HCT116 (cell line): ENCODE measurements at regions not wholly inside any gene's neighbourhood (a gene's known extent, or its start where the extent isn't known, plus 50 kb on each side); places are given as distances from the start of the nearest gene placed in this dataset.

ENCODE experiments used
- ATAC-seq: fragments of 200-7000 bp; cut with Tn5 transposase; 2 replicates; pipeline ENCODE4 v1.9.1; 2020; ENCODE audit warnings: mild to moderate bottlenecking, moderate library complexity
- BruUV-seq: library from RNA; stranded (reverse); fragments of 400-500 nt; replicated peaks from 2 replicates; lab custom pipeline; 2021; lab: Mats Ljungman, UMichigan
- CTCF ChIA-PET: fragments of 300-600 bp; sonication (Branson Sonifier 250); formaldehyde crosslinking; loops from one replicate; lab custom pipeline; 2021; ENCODE audit warnings: antibody characterized with exemption; lab: Charles Lee
- POLR2A ChIA-PET: fragments of 300-600, 350-600 bp; sonication (Branson Sonifier 250); formaldehyde crosslinking; loops from one replicate; lab custom pipeline; 2021; ENCODE audit warnings: antibody characterized with exemption; lab: Charles Lee
- RAD21 ChIA-PET, 2 experiments: fragments of 300-600 bp; sonication (Branson Sonifier 250); formaldehyde crosslinking; loops; one replicate each; lab custom pipeline; 2023; ENCODE audit warnings: low total read pairs in 2 of 2; ENCODE audit not compliant: uncharacterized antibody in 2 of 2, unreplicated experiment in 2 of 2, low non-redundant PET in 1 of 2; lab: Charles Lee
- DNase-seq: peaks from one replicate; pipeline ENCODE4 v3.0.0-alpha.2; 2010; ENCODE audit warnings: low read depth, low spot score
- H2AFZ ChIP-seq: fragments of 200-600 bp; shearing (Covaris generic), sonication (generic); 2 replicates; pipeline ENCODE4 v1.6.1; 2017; ENCODE audit warnings: low read depth, mixed run types, mixed read lengths, antibody characterized with exemption, low read length; ENCODE audit not compliant: poor library complexity, severe bottlenecking
- H3K27ac ChIP-seq: 2 replicates; pipeline ENCODE4 v1.5.1; 2012; ENCODE audit warnings: low read depth, low read length
- H3K27me3 ChIP-seq: fragments of 200-600 bp; sonication (generic); 2 replicates; pipeline ENCODE4 v1.6.1; 2016; ENCODE audit warnings: mixed run types, low read length, mixed read lengths; ENCODE audit not compliant: insufficient read depth
- H3K36me3 ChIP-seq, 2 experiments: fragments of 200-500 bp in 1 of 2; fragments of 200-600 bp in 1 of 2; sonication (Bioruptor generic) in 1 of 2; sonication (generic) in 1 of 2; 2 replicates each; pipeline versions ENCODE4 v1.5.1 to v1.6.1; 2014 to 2016; ENCODE audit warnings: low read length in 2 of 2, inconsistent platforms in 1 of 2, mixed read lengths in 1 of 2, mixed run types in 1 of 2; ENCODE audit not compliant: insufficient read depth in 2 of 2, control insufficient read depth in 1 of 2
- H3K4me1 ChIP-seq, 2 experiments: fragments of 200-600 bp in 1 of 2; sonication (generic) in 1 of 2; 2 replicates each; pipeline versions ENCODE4 v1.5.1 to v1.6.1; 2012 to 2017; ENCODE audit warnings: low read length in 2 of 2, inconsistent platforms in 1 of 2, mild to moderate bottlenecking in 1 of 2, mixed read lengths in 1 of 2, mixed run types in 1 of 2, moderate library complexity in 1 of 2; ENCODE audit not compliant: insufficient read depth in 2 of 2, control insufficient read depth in 1 of 2
- H3K4me2 ChIP-seq: fragments of 200-600 bp; sonication (generic); 2 replicates; pipeline ENCODE4 v1.6.1; 2017; ENCODE audit warnings: mixed run types, low read length, mixed read lengths
- H3K4me3 ChIP-seq, 2 experiments: fragments of 200-600 bp in 1 of 2; sonication (generic) in 1 of 2; replicated peaks in 1 of 2; 2 replicates each; pipeline ENCODE4 v1.5.1; 2011 to 2016; ENCODE audit warnings: low read length in 2 of 2, control low read depth in 1 of 2, low read depth in 1 of 2, mild to moderate bottlenecking in 1 of 2, mixed read lengths in 1 of 2, mixed run types in 1 of 2
- H3K79me2 ChIP-seq: fragments of 200-600 bp; sonication (generic); 2 replicates; pipeline ENCODE4 v1.6.1; 2017; ENCODE audit warnings: mild to moderate bottlenecking, mixed run types, low read length, moderate library complexity, mixed read lengths; ENCODE audit not compliant: insufficient read depth
- H3K9ac ChIP-seq: fragments of 200-600 bp; sonication (generic); 2 replicates; pipeline ENCODE4 v1.6.1; 2016; ENCODE audit warnings: low read length, mixed read lengths
- H3K9me2 ChIP-seq: fragments of 200-600 bp; sonication (generic), shearing (Covaris generic); 2 replicates; pipeline ENCODE4 v1.6.1; 2017; ENCODE audit warnings: mixed run types, mild to moderate bottlenecking, moderate library complexity; ENCODE audit not compliant: insufficient read depth
- H3K9me3 ChIP-seq, 2 experiments: fragments of 200-500 bp in 1 of 2; fragments of 200-600 bp in 1 of 2; sonication (Bioruptor generic) in 1 of 2; sonication (generic) in 1 of 2; 2 replicates each; pipeline ENCODE4 v1.6.1; 2014 to 2017; ENCODE audit warnings: low read length in 2 of 2, mixed read lengths in 2 of 2, inconsistent platforms in 1 of 2, low read depth in 1 of 2, mild to moderate bottlenecking in 1 of 2, mixed run types in 1 of 2, moderate library complexity in 1 of 2; ENCODE audit not compliant: control insufficient read depth in 1 of 2, insufficient read depth in 1 of 2
- H4K20me1 ChIP-seq: fragments of 200-600 bp; sonication (generic), shearing (Covaris generic); 2 replicates; pipeline ENCODE4 v1.6.1; 2017; ENCODE audit warnings: mixed run types, mild to moderate bottlenecking, moderate library complexity; ENCODE audit not compliant: insufficient read depth
- ATF3 ChIP-seq: IDR thresholded peaks from 2 replicates; pipeline ENCODE4 v1.6.1; 2012
- CBX3 ChIP-seq: IDR thresholded peaks from 2 replicates; pipeline ENCODE4 v1.6.1; 2012; ENCODE audit warnings: low read depth
- CEBPB ChIP-seq: IDR thresholded peaks from 2 replicates; pipeline ENCODE4 v1.6.1; 2012; ENCODE audit warnings: low read depth
- CTCF ChIP-seq, 3 experiments: fragments of 200-600 bp in 1 of 3; sonication (generic) in 1 of 3; IDR thresholded peaks in 2 of 3; conservative IDR thresholded peaks in 1 of 3; 2 replicates each; pipeline ENCODE4 v1.5.1; 2012 to 2017; ENCODE audit warnings: low read depth in 2 of 3, low read length in 2 of 3, antibody characterized with exemption in 1 of 3, borderline replicate concordance in 1 of 3, control low read depth in 1 of 3, mild to moderate bottlenecking in 1 of 3, mixed read lengths in 1 of 3, mixed run types in 1 of 3, moderate library complexity in 1 of 3; ENCODE audit not compliant: insufficient read depth in 1 of 3
- ELF1 ChIP-seq: IDR thresholded peaks from 2 replicates; pipeline ENCODE4 v1.6.1; 2012; ENCODE audit warnings: low read depth, borderline replicate concordance
- EZH2 ChIP-seq: fragments of 200-600 bp; sonication (generic); IDR thresholded peaks from 2 replicates; pipeline ENCODE4 v1.6.1; 2017; ENCODE audit warnings: antibody characterized with exemption, mixed run types
- FOSL1 ChIP-seq: IDR thresholded peaks from 2 replicates; pipeline ENCODE4 v1.6.1; 2012; ENCODE audit warnings: low read depth
- MAX ChIP-seq: IDR thresholded peaks from 2 replicates; pipeline ENCODE4 v1.6.1; 2012
- RAD21 ChIP-seq: IDR thresholded peaks from 2 replicates; pipeline ENCODE4 v1.6.1; 2012; ENCODE audit warnings: low read depth, mild to moderate bottlenecking
- SIN3A ChIP-seq: IDR thresholded peaks from 2 replicates; pipeline ENCODE4 v1.6.1; 2012; ENCODE audit warnings: low read depth
- SP1 ChIP-seq: IDR thresholded peaks from 2 replicates; pipeline ENCODE4 v1.6.1; 2012; ENCODE audit warnings: low read depth
- SRF ChIP-seq: IDR thresholded peaks from 2 replicates; pipeline ENCODE4 v1.6.1; 2012; ENCODE audit warnings: low read depth
- TCF7L2 ChIP-seq: IDR thresholded peaks from 2 replicates; pipeline ENCODE4 v1.7.0; 2011; ENCODE audit warnings: borderline replicate concordance, inconsistent platforms; ENCODE audit not compliant: insufficient read depth, insufficient read length; ENCODE audit errors: extremely low read depth
- ZBTB33 ChIP-seq: IDR thresholded peaks from 2 replicates; pipeline ENCODE4 v1.6.1; 2011; ENCODE audit warnings: mild to moderate bottlenecking, low read length, moderate library complexity; ENCODE audit not compliant: insufficient replicate concordance; ENCODE audit errors: extremely low read depth
- intact Hi-C: fragments of 100-400 bp; cut with micrococcal nuclease; formaldehyde crosslinking; loops from 2 replicates; pipeline ENCODE4 v1.10.0; 2022

- no peaks in the 10 kb centered on the region for H4K20me1 ChIP-seq
- ATAC-seq (no peak), DNase-seq (no peak)
- no peak overlapping the region for H3K4me3 ChIP-seq
- no peak overlapping the region for H3K9ac ChIP-seq
- no peaks in the 10 kb centered on the region for H3K79me2 ChIP-seq
- POLR2A ChIA-PET, result no interaction called here
- no peaks in the 10 kb centered on the region for H3K36me3 ChIP-seq
- no peaks in the 10 kb centered on the region for H3K27me3 ChIP-seq
- CTCF ChIA-PET, result no interaction called here
- RAD21 ChIA-PET, result no interaction called here
- TF ChIP-seq SP1 (no peak), ZBTB33 (no peak), SIN3A (no peak), CBX3 (no peak), SRF (no peak), ATF3 (no peak), FOSL1 (no peak), CTCF (IDR thresholded peaks at IDR 0.05 in 2 of 3, conservative IDR thresholded peaks at IDR 0.05 in 1 of 3; ENCODE audit: borderline replicate concordance in 1 of 3, insufficient read depth in 1 of 3, low read depth in 2 of 3, low read length in 2 of 3) (no peak), RAD21 (no peak), TCF7L2 (no peak), EZH2 (no peak), CEBPB (no peak), ELF1 (no peak), MAX (no peak)
- no peaks in the 10 kb centered on the region for H3K9me2 ChIP-seq
- peaks cover 0 to 10% of the 10 kb centered on the region in 2 experiments; a peak in 2 of 4 replicates for H3K9me3 ChIP-seq
- H3K27ac ChIP-seq, result no peak overlapping the region
- no peak overlapping the region for H2AFZ ChIP-seq
- no peak overlapping the region for H3K4me2 ChIP-seq
- BruUV-seq, result no TSS peak
- H3K4me1 ChIP-seq, result no peaks in the 10 kb centered on the region
- intact Hi-C loops, result no loop called here
These were observed 2329.5 kb downstream of the MAT2B start for GRCh38 chr5:165834891-165835290.
